Heart right ventricle (tissue), 16 donors: ENCODE measurements at regions not wholly inside any gene's neighbourhood (a gene's known extent, or its start where the extent isn't known, plus 50 kb on each side); places are given as distances from the start of the nearest gene placed in this dataset.

Source experiments
- ATAC-seq, 8 donors: fragments of 200-7000 bp; cut with Tn5 transposase; one replicate each; pipeline ENCODE4 v1.9.1; 2020; ENCODE audit warnings: mild to moderate bottlenecking in 8 of 8, moderate library complexity in 8 of 8, moderate number of reproducible peaks in 1 of 8
- DNase-seq, 2 donors: peaks; one replicate each; pipeline ENCODE4 v3.0.0-alpha.2; 2020
- H3K27ac ChIP-seq, 10 donors: fragments of 200-600 bp; sonication (generic) in 2 of 10; one replicate each; pipeline versions ENCODE4 v1.5.0 to v1.8.0; 2020 to 2022; ENCODE audit warnings: mild to moderate bottlenecking in 3 of 10
- H3K27me3 ChIP-seq, 7 donors: fragments of 200-600 bp; one replicate each; pipeline ENCODE4 v1.8.0; 2021 to 2022; ENCODE audit warnings: mild to moderate bottlenecking in 2 of 7
- H3K36me3 ChIP-seq, 9 donors: fragments of 200-600 bp; sonication (generic) in 1 of 9; one replicate each; pipeline versions ENCODE4 v1.5.0 to v1.8.0; 2020 to 2022; ENCODE audit warnings: mild to moderate bottlenecking in 2 of 9
- H3K4me1 ChIP-seq, 9 donors: fragments of 200-600 bp; sonication (generic) in 1 of 9; one replicate each; pipeline versions ENCODE4 v1.5.0 to v1.8.0; 2020 to 2022; ENCODE audit warnings: mild to moderate bottlenecking in 4 of 9
- H3K4me3 ChIP-seq, 10 donors: fragments of 200-600 bp; sonication (generic) in 2 of 10; one replicate each; pipeline versions ENCODE4 v1.5.0 to v1.8.0; 2020 to 2022; ENCODE audit warnings: mild to moderate bottlenecking in 7 of 10, moderate library complexity in 2 of 10
- H3K9me3 ChIP-seq, 11 donors: fragments of 200-600 bp in 10 of 11; sonication (generic) in 2 of 11; one replicate each; pipeline versions ENCODE4 v1.5.0 to v1.8.0; 2013 to 2022; ENCODE audit warnings: mild to moderate bottlenecking in 2 of 11, control low read depth in 1 of 11, moderate library complexity in 1 of 11
- WGBS, 2 donors: extraction: QIAGEN DNeasy Blood & Tissue Kit; methylation state at CpG; one replicate each; pipeline ENCODE4 v1.1.7; 2013; ENCODE audit warnings: inconsistent platforms in 1 of 2; 5-methylcytosine and 5-hydroxymethylcytosine counted together
- intact Hi-C, 10 donors: fragments of 100-400 bp; cut with DNase I; formaldehyde crosslinking; loops; one replicate each; pipeline versions ENCODE4 v1.11.1 to v1.14.2; 2022
- TF ChIP-seq, protein P1 (sequence below), 9 donors: fragments of 200-600 bp; sonication (generic) in 2 of 9; IDR thresholded peaks; one replicate each; pipeline versions ENCODE4 v1.5.0 to v1.8.0; 2021 to 2022; ENCODE audit warnings: antibody characterized with exemption in 9 of 9, mild to moderate bottlenecking in 5 of 9, moderate library complexity in 1 of 9
- donor health status: Arrhythmogenic right ventricular cardiomyopathy.
- donor health status: ischemic (EF 13 %, LVEDD 7.1; RV severe dilation, severe dysfunction).
- donor health status: healthy with polysubstance abuse.
- donor health status: DM: no; HTN: yes; CAD: no.
- donor health status: DM: no; HTN: no; CAD: no.
- donor health status: ischemic (EF 25% LVEDD 6.9; RV normal size, moderate dysfunction).
- donor health status: ischemic (EF 25% LVEDD 5.7; RV mildly dilated, moderate dysfunction).
- donor health status: healthy.
- donor health status: DM: yes; HTN: yes; CAD: no.
- donor health status: Ischemic cardiomyopathy.
- donor health status: ischemic (EF 35%, LVEDD 5.7; RV mildly dilated, moderate dysfunction).
- donor health status: nonischemic (EF 11% LVEDD 7.7; RV severe dilation, severe dysfunction).
- donor health status: DM: yes; HTN: yes; CAD: no.
- donor health status: PGD.
- donor health status: ischemic (EF 29% LVEDD 5.4; RV normal size, mild dysfunction).
- donor health status: nonischemic (EF 23%, LVEDD 6.1; RV moderate dilation, normal function).

DNA sequence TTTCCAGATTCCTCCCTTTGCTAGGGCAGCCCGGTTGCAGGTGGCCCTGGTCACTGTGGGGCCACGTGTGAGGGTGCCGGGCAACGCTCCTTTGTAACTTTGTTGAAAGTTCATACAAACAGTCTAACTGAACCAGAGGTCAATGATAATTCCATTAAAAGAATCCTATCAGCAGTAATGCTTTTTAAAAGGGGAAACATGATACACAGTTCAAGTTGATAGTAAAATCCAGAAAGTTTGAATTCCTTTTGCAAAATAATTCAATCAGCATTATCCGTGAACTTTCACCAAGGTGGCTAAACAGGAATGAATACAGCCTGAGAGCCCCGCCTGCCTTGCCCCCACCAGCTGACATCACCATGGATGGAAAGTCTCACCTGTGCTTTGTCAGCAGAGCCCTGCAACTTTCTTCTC lies 166.2 kb downstream of the ACKR3 start:
- H3K27ac ChIP-seq, result no peak overlapping the region
- H3K27me3 ChIP-seq, result peaks cover 0 to 11% (median 0%) of the 10 kb centered on the region in 7 donors
- ATAC-seq (no peak), DNase-seq (no peak)
- no peaks in the 10 kb centered on the region for H3K36me3 ChIP-seq
- peaks cover 10 to 41% (median 29%) of the 10 kb centered on the region in 9 donors for H3K4me1 ChIP-seq
- H3K4me3 ChIP-seq, result no peak overlapping the region
- TF ChIP-seq, protein P1, sequence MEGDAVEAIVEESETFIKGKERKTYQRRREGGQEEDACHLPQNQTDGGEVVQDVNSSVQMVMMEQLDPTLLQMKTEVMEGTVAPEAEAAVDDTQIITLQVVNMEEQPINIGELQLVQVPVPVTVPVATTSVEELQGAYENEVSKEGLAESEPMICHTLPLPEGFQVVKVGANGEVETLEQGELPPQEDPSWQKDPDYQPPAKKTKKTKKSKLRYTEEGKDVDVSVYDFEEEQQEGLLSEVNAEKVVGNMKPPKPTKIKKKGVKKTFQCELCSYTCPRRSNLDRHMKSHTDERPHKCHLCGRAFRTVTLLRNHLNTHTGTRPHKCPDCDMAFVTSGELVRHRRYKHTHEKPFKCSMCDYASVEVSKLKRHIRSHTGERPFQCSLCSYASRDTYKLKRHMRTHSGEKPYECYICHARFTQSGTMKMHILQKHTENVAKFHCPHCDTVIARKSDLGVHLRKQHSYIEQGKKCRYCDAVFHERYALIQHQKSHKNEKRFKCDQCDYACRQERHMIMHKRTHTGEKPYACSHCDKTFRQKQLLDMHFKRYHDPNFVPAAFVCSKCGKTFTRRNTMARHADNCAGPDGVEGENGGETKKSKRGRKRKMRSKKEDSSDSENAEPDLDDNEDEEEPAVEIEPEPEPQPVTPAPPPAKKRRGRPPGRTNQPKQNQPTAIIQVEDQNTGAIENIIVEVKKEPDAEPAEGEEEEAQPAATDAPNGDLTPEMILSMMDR (IDR thresholded peaks at IDR 0.05), result no peak
- no peaks in the 10 kb centered on the region for H3K9me3 ChIP-seq
- intact Hi-C loops, result loop anchor here in 2 of 10 donors (10.0 kb wide), 1 partner anchor 161 kb away; no protein-coding TSS in a partner anchor
- WGBS, 2 donors, result 91 to 93% methylated on average over 6 of the region's 6 CpGs

DNA sequence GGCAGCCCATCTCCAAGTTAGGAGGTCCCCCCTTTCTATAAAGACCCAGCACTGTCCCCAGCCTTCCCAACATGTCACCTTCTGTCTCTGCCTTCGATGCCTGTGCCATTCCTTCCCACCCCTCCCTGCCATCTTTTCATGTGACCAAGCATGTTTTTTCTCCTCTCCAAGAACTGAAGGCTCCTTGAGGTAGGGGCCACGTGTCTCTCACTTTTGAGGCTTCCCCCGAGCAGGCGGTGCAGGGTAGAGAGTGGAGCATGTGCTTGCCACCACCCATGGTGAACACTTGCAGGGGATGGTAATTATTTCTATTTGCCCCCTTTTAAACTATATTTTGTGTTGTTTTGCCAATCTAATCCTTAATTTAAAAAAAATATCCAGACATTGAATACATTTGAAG lies 168.4 kb downstream of the ACKR3 start:
- ATAC-seq (no peak), DNase-seq (no peak)
- Histone ChIP-seq H3K9me3 (no peaks in the 10 kb centered on the region), H3K4me1 (peaks cover 0 to 21% (median 9%) of the 10 kb centered on the region in 9 donors), H3K27me3 (peaks cover 0 to 11% (median 0%) of the 10 kb centered on the region in 7 donors), H3K36me3 (no peaks in the 10 kb centered on the region), H3K4me3 (no peak overlapping the region), H3K27ac (no peak overlapping the region)
- TF ChIP-seq, protein P1 (IDR thresholded peaks at IDR 0.05), result no peak
- WGBS, 2 donors, result 92 to 95% methylated on average over 4 of the region's 4 CpGs
- intact Hi-C loops, result loop anchor here in 2 of 10 donors (10.0 kb wide), 1 partner anchor 163 kb away; no protein-coding TSS in a partner anchor

DNA sequence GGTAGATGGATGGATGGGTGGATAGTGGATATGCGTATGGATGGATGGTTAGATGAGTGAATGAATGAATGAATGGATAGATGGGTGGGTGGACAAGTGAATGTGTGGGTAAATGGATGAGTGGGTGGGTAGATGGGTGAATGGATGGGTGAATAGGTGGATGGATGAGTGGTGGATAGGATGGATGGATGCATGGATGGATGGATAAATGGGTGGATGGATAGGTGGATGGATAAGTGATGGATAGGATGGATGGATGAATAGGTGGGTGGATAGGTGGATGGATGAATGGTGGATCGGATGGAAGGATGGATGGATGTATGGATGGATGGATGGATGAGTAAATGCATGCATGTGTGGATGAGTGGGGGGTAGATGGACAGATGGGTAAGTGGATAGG lies 169.3 kb downstream of the ACKR3 start:
- no peak overlapping the region for H3K4me3 ChIP-seq
- ATAC-seq (no peak), DNase-seq (no peak)
- no peak overlapping the region for H3K27ac ChIP-seq
- WGBS, 2 donors, result 63 to 97% methylated on average over 2 of the region's 2 CpGs
- intact Hi-C loops, result loop anchor here in 2 of 10 donors (10.0 kb wide), 1 partner anchor 164 kb away; no protein-coding TSS in a partner anchor
- H3K9me3 ChIP-seq, result no peaks in the 10 kb centered on the region
- peaks cover 0 to 17% (median 6%) of the 10 kb centered on the region in 9 donors for H3K4me1 ChIP-seq
- TF ChIP-seq, protein P1 (IDR thresholded peaks at IDR 0.05), result no peak
- no peaks in the 10 kb centered on the region for H3K36me3 ChIP-seq
- H3K27me3 ChIP-seq, result peaks cover 0 to 11% (median 0%) of the 10 kb centered on the region in 7 donors

DNA sequence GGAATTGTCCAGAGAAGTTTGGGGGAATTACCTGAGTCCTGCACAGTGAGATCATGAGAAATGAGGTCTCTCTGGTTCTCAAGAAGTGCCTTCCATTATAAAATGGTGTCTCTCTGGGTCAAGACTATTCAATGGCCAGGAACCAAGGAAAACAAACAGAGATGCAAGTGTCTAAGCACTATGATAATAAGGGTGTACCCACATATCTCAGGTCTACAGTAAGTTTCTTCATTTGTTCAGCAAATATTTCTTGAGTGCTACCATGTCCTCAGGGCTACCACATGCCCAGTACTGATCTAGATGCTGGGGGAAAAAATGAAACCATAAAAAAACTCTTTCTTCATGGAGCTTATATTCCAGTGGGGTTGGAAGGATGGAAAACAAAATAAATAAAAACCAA lies 170.0 kb downstream of the ACKR3 start:
- Histone ChIP-seq H3K9me3 (no peaks in the 10 kb centered on the region), H3K27me3 (peaks cover 0 to 7% (median 0%) of the 10 kb centered on the region in 7 donors), H3K4me3 (no peak overlapping the region), H3K36me3 (no peaks in the 10 kb centered on the region), H3K27ac (no peak overlapping the region), H3K4me1 (peaks cover 0 to 19% (median 6%) of the 10 kb centered on the region in 9 donors)
- DNase-seq, result no peak
- intact Hi-C loops, result loop anchor here in 2 of 10 donors (10.0 kb wide), 1 partner anchor 165 kb away; no protein-coding TSS in a partner anchor
- TF ChIP-seq, protein P1 (IDR thresholded peaks at IDR 0.05), result no peak
- no peak for ATAC-seq
